Panc1 (cell line): ENCODE measurements at regions not wholly inside any gene's neighbourhood (a gene's known extent, or its start where the extent isn't known, plus 50 kb on each side); places are given as distances from the start of the nearest gene placed in this dataset.

ENCODE experiments used
- ATAC-seq: fragments of 200-7000 bp; cut with Tn5 transposase; 2 replicates; pipeline ENCODE4 v1.9.1; 2020; ENCODE audit warnings: mild to moderate bottlenecking, moderate library complexity
- BruUV-seq: library from RNA; stranded (reverse); fragments of 400-500 nt; replicated peaks from 2 replicates; lab custom pipeline; 2021; lab: Mats Ljungman, UMichigan
- CTCF ChIA-PET: fragments of 300-600 bp; sonication (Branson Sonifier 250); formaldehyde crosslinking; loops from one replicate; lab custom pipeline; 2022; ENCODE audit warnings: antibody characterized with exemption; lab: Charles Lee
- POLR2A ChIA-PET: fragments of 300-600 bp; sonication (Branson Sonifier 250); formaldehyde crosslinking; loops from one replicate; lab custom pipeline; 2022; ENCODE audit warnings: antibody characterized with exemption; lab: Charles Lee
- DNase-seq: peaks from one replicate; pipeline ENCODE4 v3.0.0-alpha.2; 2010; ENCODE audit warnings: low read depth, low spot score
- H3K27ac ChIP-seq: 2 replicates; pipeline ENCODE4 v1.5.1; 2011; ENCODE audit warnings: mild to moderate bottlenecking, low read length, inconsistent platforms
- H3K27me3 ChIP-seq: fragments of 200-500 bp; sonication (Bioruptor generic); 2 replicates; pipeline ENCODE4 v1.6.0; 2014; ENCODE audit warnings: low read length, inconsistent platforms; ENCODE audit not compliant: control insufficient read depth, insufficient read depth
- H3K36me3 ChIP-seq: fragments of 200-500 bp; sonication (Bioruptor generic); 2 replicates; pipeline ENCODE4 v1.5.1; 2014; ENCODE audit warnings: inconsistent platforms, mild to moderate bottlenecking, low read length, moderate library complexity; ENCODE audit not compliant: control insufficient read depth, insufficient read depth
- H3K4me1 ChIP-seq: 2 replicates; pipeline ENCODE4 v1.5.1; 2011; ENCODE audit warnings: inconsistent platforms, mild to moderate bottlenecking, low read length, moderate library complexity; ENCODE audit not compliant: control insufficient read depth, insufficient read depth
- H3K4me3 ChIP-seq, 2 experiments: 2 replicates each; pipeline ENCODE4 v1.5.1; 2011 to 2012; ENCODE audit warnings: low read depth in 2 of 2, low read length in 2 of 2, mild to moderate bottlenecking in 2 of 2, inconsistent platforms in 1 of 2, moderate library complexity in 1 of 2
- H3K9me3 ChIP-seq: fragments of 200-500 bp; sonication (Bioruptor generic); 2 replicates; pipeline ENCODE4 v1.5.1; 2014; ENCODE audit warnings: low read depth, mild to moderate bottlenecking, inconsistent platforms, low read length, moderate library complexity; ENCODE audit not compliant: control insufficient read depth, insufficient read depth
- POLR2AphosphoS5 ChIP-seq: IDR thresholded peaks from 2 replicates; pipeline ENCODE4 v1.6.1; 2012; ENCODE audit warnings: mild to moderate bottlenecking, low read depth, low read length, moderate library complexity
- SIN3A ChIP-seq: IDR thresholded peaks from 2 replicates; pipeline ENCODE4 v1.6.1; 2012; ENCODE audit warnings: low read depth, mild to moderate bottlenecking, low read length, moderate library complexity, borderline replicate concordance; ENCODE audit not compliant: insufficient read depth
- TCF7L2 ChIP-seq: IDR thresholded peaks from 2 replicates; pipeline ENCODE4 v1.6.1; 2011; ENCODE audit warnings: mild to moderate bottlenecking, low read depth, low read length, inconsistent platforms
- in situ Hi-C: cut with HindIII; loops from 2 replicates; pipeline ENCODE4 v1.10.0; 2016; ENCODE audit warnings: low sequenced_read_pairs, low pct_unique_long_range_greater_than_20kb
- intact Hi-C: fragments of 100-400 bp; cut with micrococcal nuclease; formaldehyde crosslinking; loops from one replicate; pipeline ENCODE4 v1.10.0; 2022; ENCODE audit not compliant: unreplicated experiment
- TF ChIP-seq, protein P1 (sequence below), 2 experiments: IDR thresholded peaks; 2 replicates each; pipeline ENCODE4 v1.6.1; 2011 to 2012; ENCODE audit warnings: low read depth in 2 of 2, control low read depth in 1 of 2, low read length in 1 of 2, mild to moderate bottlenecking in 1 of 2, moderate library complexity in 1 of 2; ENCODE audit not compliant: insufficient read depth in 1 of 2
- TF ChIP-seq, protein P2 (sequence below): fragments of 450-650 bp; IDR thresholded peaks from 2 replicates; pipeline ENCODE4 v1.5.1; 2017; ENCODE audit warnings: mild to moderate bottlenecking

DNA sequence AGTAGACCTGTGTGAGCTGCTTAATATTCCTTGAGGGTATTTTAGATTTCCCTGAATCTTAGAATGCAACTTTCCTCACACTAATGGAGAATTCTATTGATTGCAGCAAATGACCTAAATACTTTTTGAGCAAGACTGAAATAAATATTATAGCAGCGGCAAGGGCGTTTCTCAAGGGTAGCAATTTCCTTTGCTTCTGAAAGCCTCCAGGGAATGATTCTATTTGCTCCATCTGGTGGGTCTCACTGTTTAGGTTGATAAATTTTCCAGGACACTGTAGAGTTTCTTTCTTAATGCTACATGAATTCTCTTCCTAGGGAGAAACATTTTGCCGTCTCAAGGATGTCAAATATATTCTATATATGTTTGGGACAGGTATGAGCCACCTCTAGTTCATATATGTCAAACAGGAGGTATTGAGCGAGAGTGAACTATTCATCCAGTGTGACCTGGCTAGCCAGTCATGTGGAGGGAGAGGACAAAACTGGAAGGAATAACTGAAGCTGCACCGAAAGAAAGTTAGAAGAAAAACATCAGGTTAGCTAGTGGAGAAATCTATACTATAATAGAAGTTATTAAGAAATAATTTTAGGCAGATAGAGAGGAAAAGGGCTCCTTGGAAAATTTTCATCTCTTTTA lies 57.9 kb upstream of the FZD8 start:
- Histone ChIP-seq H3K4me3 (no peak overlapping the region), H3K36me3 (no peaks in the 10 kb centered on the region), H3K27me3 (no peaks in the 10 kb centered on the region; the same call in 1 of the 2 replicates), H3K27ac (no peak overlapping the region), H3K4me1 (no peaks in the 10 kb centered on the region), H3K9me3 (no peaks in the 10 kb centered on the region)
- no TSS peak for BruUV-seq
- DNase-seq: no peak
- ATAC-seq: no peak
- intact Hi-C loops (no loop called here), in situ Hi-C loops (no loop called here)
- no peak for TF ChIP-seq POLR2AphosphoS5
- TF ChIP-seq, protein P1, sequence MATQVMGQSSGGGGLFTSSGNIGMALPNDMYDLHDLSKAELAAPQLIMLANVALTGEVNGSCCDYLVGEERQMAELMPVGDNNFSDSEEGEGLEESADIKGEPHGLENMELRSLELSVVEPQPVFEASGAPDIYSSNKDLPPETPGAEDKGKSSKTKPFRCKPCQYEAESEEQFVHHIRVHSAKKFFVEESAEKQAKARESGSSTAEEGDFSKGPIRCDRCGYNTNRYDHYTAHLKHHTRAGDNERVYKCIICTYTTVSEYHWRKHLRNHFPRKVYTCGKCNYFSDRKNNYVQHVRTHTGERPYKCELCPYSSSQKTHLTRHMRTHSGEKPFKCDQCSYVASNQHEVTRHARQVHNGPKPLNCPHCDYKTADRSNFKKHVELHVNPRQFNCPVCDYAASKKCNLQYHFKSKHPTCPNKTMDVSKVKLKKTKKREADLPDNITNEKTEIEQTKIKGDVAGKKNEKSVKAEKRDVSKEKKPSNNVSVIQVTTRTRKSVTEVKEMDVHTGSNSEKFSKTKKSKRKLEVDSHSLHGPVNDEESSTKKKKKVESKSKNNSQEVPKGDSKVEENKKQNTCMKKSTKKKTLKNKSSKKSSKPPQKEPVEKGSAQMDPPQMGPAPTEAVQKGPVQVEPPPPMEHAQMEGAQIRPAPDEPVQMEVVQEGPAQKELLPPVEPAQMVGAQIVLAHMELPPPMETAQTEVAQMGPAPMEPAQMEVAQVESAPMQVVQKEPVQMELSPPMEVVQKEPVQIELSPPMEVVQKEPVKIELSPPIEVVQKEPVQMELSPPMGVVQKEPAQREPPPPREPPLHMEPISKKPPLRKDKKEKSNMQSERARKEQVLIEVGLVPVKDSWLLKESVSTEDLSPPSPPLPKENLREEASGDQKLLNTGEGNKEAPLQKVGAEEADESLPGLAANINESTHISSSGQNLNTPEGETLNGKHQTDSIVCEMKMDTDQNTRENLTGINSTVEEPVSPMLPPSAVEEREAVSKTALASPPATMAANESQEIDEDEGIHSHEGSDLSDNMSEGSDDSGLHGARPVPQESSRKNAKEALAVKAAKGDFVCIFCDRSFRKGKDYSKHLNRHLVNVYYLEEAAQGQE (IDR thresholded peaks at IDR 0.05; ENCODE audit: insufficient read depth in 1 of 2, low read depth in 2 of 2, low read length in 1 of 2): no peak
- no peak for TF ChIP-seq TCF7L2
- no peak for TF ChIP-seq SIN3A
- TF ChIP-seq, protein P2, sequence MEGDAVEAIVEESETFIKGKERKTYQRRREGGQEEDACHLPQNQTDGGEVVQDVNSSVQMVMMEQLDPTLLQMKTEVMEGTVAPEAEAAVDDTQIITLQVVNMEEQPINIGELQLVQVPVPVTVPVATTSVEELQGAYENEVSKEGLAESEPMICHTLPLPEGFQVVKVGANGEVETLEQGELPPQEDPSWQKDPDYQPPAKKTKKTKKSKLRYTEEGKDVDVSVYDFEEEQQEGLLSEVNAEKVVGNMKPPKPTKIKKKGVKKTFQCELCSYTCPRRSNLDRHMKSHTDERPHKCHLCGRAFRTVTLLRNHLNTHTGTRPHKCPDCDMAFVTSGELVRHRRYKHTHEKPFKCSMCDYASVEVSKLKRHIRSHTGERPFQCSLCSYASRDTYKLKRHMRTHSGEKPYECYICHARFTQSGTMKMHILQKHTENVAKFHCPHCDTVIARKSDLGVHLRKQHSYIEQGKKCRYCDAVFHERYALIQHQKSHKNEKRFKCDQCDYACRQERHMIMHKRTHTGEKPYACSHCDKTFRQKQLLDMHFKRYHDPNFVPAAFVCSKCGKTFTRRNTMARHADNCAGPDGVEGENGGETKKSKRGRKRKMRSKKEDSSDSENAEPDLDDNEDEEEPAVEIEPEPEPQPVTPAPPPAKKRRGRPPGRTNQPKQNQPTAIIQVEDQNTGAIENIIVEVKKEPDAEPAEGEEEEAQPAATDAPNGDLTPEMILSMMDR: no peak
- ChIA-PET CTCF (no interaction called here), POLR2A (no interaction called here)

DNA sequence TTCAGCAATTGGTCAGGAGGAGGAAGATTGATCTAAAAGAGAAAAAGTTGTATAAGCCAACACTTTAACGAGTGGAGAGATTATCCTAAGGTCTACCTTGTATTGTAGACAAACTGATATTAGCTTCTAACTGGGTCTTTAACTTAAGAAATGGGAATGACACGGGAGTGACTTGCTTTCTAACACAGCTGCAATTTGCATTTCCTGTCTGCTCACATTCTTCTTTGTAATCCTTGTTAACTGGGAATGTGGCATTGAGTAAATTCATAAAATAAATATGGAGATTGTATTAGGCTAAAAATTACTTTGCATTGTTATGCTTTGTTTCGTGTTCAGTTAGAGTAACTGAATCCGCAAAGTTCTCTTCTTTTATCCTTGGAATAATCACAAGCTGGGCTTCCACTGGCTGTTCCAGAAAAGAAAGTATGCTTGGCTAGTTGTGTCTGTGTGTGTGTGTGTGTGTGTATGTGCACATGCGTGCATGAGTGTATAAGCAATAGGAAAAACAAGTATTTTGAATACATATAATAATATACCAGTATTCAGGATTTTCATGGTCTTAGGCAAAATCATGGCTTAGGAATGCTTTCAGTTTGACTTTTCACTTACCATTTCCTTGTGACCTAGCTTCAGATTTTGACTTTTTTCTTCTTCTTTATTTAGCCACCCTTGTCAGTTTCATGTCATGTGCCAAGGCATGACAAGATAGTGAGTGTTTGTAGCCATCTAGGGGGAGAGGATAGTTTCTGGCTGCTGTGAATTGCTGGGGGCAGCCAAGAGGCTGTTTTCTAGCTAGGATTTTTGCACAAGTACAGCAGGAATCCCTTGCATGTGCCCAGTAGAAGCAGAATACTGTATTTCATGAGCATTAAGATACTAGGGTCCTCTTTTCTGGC lies 54.5 kb upstream of the FZD8 start:
- Histone ChIP-seq H3K27me3 (no peaks in the 10 kb centered on the region; the same call in none of the 2 replicates), H3K36me3 (no peaks in the 10 kb centered on the region), H3K27ac (no peak overlapping the region), H3K9me3 (no peaks in the 10 kb centered on the region), H3K4me1 (no peaks in the 10 kb centered on the region), H3K4me3 (no peak overlapping the region)
- BruUV-seq: no TSS peak
- ATAC-seq (no peak), DNase-seq (no peak)
- intact Hi-C loops: no loop called here
- ChIA-PET CTCF (interaction anchor here (0.6 kb wide), 1 partner anchor 28 kb away, joined by 3 read pairs; no protein-coding TSS in a partner anchor), POLR2A (no interaction called here)
- in situ Hi-C loops: no loop called here
- no peak for TF ChIP-seq POLR2AphosphoS5
- TF ChIP-seq, protein P1 (IDR thresholded peaks at IDR 0.05; ENCODE audit: insufficient read depth in 1 of 2, low read depth in 2 of 2, low read length in 1 of 2): no peak
- TF ChIP-seq SIN3A: no peak
- TF ChIP-seq, protein P2: no peak
- TF ChIP-seq TCF7L2: no peak
